Middle frontal gyrus (tissue), 1 donor: ENCODE measurements at regions not wholly inside any gene's neighbourhood (a gene's known extent, or its start where the extent isn't known, plus 50 kb on each side); places are given as distances from the start of the nearest gene placed in this dataset.
"Not testable (repeated sequence)": the region's sequence is repeated elsewhere in the genome, so short reads cannot be mapped to it uniquely, and the experiment has no call there.

Experiments used
- DNase-seq: peaks from one replicate; pipeline ENCODE4 v3.0.0-alpha.2; 2015; ENCODE audit warnings: low spot score; ENCODE audit errors: extremely low spot score

DNA sequence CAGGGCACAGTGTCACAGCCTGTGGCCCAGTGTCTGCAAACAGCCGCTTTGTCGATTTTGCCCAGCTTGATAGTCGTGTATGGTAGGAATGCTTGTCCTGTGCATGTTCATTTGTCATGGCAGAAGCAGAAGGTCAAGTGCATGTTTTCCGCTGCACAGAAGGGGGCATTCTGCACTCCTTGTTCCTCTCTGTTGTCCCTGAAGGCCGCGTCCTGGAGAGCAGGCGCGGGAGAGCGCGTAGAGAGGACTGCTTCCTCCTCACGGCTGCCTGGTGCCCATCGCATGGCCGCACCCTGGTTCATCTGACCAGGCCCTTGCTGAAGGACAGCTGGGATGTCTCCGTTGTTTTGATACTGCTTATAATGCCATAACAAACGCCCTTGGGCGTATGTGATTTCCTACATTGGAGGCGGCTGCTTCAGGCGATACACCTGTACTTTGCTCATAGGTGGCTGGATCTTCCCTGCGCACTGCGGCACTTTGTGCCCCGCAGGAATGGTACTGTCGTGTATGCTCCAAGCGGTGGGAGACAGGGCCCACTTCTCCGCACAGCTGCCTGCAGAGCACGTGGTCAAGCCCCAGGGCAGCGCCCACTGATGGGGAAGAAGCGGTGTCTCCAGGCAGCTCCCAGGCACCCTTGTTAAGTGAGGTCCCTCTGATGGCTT is 63.5 kb upstream of the LRPAP1 start:
- DNase-seq, result not testable (repeated sequence)

DNA sequence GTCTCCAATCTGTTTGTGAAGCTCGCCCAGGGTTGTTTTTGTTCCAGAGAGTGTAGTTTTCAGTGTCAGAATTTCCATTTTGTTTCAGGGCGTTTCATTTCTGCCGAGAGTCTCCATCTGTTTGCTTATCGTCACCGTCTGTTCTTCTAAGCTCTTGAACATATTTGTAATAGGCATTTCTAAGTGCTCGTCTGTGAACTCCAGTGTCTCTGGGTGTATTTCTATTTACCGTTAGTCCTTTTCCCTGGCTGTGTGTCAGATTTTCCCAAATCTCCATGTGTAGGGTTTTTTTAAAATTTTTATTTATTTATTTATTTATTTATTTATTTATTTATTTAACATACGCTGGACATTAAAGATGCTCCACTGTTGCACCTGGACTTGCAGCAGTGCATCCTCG is 62.5 kb upstream of the LRPAP1 start:
- DNase-seq, result not testable (repeated sequence)

DNA sequence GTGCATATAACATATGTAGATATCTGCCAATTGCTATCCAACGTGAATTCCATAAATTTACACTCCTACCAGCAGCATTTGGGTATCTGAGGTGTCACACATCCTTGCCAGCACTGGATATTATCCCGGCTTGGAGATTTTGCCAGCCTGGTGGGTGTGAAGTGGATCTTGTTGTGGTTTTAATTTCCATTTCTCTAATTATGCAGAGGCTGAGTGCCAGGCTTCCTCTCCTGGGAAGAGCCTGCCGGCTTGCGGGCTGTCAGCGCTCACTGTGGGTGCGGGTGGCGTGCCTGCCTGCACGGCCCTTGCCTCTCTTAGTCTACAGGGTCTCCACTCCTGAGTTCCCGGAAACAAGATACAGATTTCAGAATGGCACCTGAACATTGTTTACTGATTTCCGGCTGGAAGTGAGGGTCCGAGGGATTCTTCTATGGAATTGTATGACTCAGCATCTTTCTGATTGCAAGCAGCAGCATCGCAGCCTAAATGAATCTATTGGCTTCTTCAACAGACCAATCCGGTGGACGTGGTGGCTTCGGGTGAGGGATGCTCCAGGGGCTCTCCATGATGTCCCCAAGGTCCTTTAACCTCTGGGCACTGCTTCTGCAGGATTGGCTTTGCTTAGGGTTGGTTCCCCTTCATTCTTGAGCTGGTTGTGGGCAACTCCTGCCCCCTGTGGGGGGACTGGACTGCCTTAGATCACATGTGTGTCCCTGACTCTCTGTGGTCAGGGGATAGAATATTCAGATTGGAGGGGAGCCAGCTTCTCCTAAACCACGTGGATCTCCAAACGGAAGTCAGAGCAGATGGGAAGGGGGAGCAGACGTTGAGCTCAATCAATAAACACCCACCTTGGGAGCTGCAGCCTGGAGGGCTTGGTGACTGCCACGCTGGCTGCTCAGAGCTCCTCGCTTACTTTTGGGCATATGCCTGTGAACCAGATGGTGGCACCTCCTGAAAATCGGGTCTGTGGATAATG is 58.0 kb upstream of the LRPAP1 start:
- not testable (repeated sequence) for DNase-seq

DNA sequence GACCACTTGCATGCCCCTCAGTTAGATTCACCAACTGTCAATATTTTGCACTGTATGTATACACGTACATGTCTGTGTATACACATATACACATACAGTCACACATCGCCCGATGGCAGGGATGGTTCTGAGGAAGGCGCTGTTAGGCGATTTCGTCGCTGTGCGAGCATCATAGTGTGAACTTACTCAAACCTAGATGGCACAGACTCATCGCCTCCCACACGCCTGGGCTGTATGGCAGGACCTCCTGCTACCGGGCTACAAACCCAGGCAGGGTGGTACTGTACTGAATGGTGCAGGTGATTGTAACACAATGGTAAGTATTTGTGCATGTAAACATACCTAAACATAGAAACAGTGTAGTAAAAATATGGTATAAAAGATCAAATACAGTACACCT is 57.2 kb upstream of the LRPAP1 start:
- not testable (repeated sequence) for DNase-seq

DNA sequence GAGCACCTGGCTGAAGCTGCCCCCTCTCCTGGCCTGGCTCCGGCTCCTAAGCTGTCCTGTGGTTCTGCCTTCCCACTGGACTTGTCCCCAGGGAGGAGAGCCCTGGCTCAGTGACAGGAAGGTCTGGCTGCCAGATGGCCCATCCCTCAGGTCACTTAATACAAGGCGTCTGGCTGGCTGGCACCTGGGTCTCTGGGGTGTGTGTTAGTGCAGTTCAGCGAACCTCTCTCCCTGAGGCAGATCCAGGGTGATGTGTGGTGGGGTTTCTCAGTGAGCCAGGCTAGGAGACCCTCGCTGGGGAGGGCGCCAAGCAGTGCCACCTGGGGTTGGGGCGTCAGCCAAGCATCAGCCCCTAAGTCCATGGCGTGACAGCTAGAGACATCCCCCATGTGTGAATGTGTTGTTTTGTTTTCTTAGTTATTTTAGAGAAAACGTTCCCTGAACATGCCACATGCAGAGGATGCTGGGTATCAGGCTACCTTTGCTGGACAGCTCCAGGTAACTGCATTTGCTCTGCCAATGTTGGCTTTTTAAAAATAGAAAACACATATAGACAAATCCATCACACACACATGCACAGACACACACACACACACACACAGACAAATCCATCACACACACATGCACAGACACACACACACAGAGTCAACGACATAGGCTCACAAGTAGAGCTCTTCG is 56.4 kb upstream of the LRPAP1 start:
- DNase-seq, result not testable (repeated sequence)

DNA sequence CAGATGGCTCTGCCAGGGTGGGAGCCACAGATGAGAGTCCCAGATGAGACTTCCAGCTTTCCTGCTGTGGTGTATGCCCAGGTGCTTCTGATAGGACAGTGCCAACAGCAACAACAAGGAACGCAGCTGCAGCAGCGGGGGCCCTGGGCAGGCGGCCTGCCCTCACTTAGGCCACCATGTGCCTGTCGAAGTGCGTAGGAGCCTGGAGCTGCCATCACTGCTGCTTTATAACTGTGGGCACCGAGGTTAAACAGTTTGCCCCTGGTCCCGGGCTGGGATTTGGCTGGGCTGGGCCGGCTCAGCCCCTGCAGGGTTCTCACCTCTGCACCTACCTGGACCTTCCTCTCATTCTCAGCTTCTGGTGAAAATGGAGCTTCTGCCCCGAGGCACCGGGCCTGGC is 54.4 kb upstream of the LRPAP1 start:
- not testable (repeated sequence) for DNase-seq

DNA sequence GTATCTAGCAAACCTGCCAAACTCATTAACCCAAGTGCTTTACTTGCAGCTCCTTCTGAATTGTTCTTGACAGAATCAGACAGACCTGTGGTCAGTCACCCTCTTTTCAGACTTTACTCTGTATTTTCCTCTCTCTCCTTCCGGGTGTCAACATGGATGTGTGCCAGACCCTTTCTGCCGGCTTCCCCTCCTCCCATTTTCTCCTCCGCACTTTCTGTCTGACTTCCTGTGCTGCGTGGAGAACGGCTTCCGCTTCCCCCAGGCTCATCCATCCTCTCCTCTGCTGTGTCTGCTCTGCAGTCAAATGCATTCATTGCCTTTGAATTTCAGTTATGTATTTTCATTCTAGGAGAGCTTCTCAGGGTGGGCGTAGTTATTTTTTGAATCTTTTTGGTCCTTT is 53.3 kb upstream of the LRPAP1 start:
- DNase-seq, result not testable (repeated sequence)

DNA sequence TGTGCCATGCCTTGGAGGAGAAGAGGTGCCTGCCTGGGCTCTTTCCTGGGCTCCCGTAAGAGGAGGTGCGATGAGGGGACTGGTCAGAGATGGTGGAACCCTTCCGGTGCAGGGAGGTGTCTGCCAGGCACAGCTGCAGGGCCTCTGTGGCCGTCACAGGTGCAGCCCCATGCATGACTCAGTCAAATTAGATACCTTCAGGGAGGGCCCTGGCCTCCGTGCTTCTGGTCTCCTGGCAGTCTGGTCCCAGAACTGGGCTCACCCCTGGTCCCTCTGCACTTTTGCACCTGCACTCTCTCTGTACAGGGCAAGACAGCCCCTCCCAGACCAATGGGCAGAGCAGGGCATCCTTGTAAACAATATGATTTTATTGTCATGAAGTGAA is 49.9 kb upstream of the LRPAP1 start:
- DNase-seq, result no peak
